ENCODE measurements at regions not wholly inside any gene's neighbourhood (a gene's known extent, or its start where the extent isn't known, plus 50 kb on each side); places are given as distances from the start of the nearest gene placed in this dataset.

- H3K27me3 ChIP-seq, result peaks cover 0 to 49% (median 26%) of the 10 kb centered on the region in 9 donors
- H3K36me3 ChIP-seq, result no peaks in the 10 kb centered on the region
- H3K9me3 ChIP-seq, result peaks cover 0 to 16% (median 0%) of the 10 kb centered on the region in 12 donors
- intact Hi-C loops (cut with DNase I), result no loop called here
- H3K27ac ChIP-seq, result no peak overlapping the region
- DNase-seq (no peak), ATAC-seq (no peak)
- no peaks in the 10 kb centered on the region for H3K4me1 ChIP-seq
- H3K4me3 ChIP-seq, result no peak overlapping the region
- TF ChIP-seq, protein P1, sequence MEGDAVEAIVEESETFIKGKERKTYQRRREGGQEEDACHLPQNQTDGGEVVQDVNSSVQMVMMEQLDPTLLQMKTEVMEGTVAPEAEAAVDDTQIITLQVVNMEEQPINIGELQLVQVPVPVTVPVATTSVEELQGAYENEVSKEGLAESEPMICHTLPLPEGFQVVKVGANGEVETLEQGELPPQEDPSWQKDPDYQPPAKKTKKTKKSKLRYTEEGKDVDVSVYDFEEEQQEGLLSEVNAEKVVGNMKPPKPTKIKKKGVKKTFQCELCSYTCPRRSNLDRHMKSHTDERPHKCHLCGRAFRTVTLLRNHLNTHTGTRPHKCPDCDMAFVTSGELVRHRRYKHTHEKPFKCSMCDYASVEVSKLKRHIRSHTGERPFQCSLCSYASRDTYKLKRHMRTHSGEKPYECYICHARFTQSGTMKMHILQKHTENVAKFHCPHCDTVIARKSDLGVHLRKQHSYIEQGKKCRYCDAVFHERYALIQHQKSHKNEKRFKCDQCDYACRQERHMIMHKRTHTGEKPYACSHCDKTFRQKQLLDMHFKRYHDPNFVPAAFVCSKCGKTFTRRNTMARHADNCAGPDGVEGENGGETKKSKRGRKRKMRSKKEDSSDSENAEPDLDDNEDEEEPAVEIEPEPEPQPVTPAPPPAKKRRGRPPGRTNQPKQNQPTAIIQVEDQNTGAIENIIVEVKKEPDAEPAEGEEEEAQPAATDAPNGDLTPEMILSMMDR (IDR thresholded peaks at IDR 0.05), result no peak
- TF ChIP-seq POLR2A (IDR thresholded peaks at IDR 0.05), result no peak
- 85 to 93% (median 89%) methylated on average over 5 of the region's 5 CpGs for WGBS, 4 donors
Measured at GRCh38 chr22:45069925-45070324, 60.1 kb upstream of the PHF21B start.

DNA sequence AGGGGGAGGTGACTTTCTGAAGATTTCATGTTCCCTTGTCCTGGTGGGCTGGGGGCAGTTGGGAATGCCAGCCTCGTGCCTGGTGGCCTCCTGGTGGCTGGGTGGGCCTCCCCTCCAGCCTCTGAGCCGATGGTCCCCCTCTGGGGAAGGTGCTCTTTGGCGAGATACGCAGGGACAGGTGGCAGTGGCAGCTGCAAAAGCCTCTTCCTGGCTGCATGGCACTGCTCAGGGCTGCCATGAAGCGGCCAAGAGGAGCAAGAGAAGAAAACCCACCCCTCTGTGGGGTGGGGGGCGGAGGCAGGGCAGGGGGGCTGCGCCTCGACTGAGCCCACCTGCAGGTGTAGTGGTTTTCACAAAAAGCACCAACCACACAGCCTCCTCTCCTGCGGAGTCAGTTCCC is 61.8 kb upstream of the PHF21B start:
- DNase-seq (no peak), ATAC-seq (no peak)
- WGBS, 4 donors, result 31 to 60% (median 53%) methylated on average over 3 to 9 of the region's 9 CpGs
- peaks cover 0 to 66% (median 26%) of the 10 kb centered on the region in 9 donors for H3K27me3 ChIP-seq
- H3K9me3 ChIP-seq, result peaks cover 0 to 16% (median 0%) of the 10 kb centered on the region in 12 donors
- H3K4me1 ChIP-seq, result no peaks in the 10 kb centered on the region
- no peaks in the 10 kb centered on the region for H3K36me3 ChIP-seq
- no peak overlapping the region for H3K27ac ChIP-seq
- TF ChIP-seq POLR2A (IDR thresholded peaks at IDR 0.05), result no peak
- TF ChIP-seq, protein P1 (IDR thresholded peaks at IDR 0.05), result no peak
- no peak overlapping the region for H3K4me3 ChIP-seq
- intact Hi-C loops (cut with DNase I), result no loop called here

GRCh38 chr22:45072322-45072903 is 62.6 kb upstream of the PHF21B start:
- Histone ChIP-seq H3K27me3 (peaks cover 0 to 74% (median 27%) of the 10 kb centered on the region in 9 donors), H3K27ac (no peak overlapping the region), H3K4me1 (no peaks in the 10 kb centered on the region), H3K36me3 (no peaks in the 10 kb centered on the region), H3K4me3 (no peak overlapping the region), H3K9me3 (peaks cover 0 to 16% (median 0%) of the 10 kb centered on the region in 12 donors)
- DNase-seq, result no peak
- 27 to 31% (median 27%) methylated on average over 17 of the region's 17 CpGs for WGBS, 4 donors
- no peak for ATAC-seq
- TF ChIP-seq POLR2A (IDR thresholded peaks at IDR 0.05), result no peak
- TF ChIP-seq, protein P1 (IDR thresholded peaks at IDR 0.05), result no peak
- intact Hi-C loops (cut with DNase I), result no loop called here

DNA sequence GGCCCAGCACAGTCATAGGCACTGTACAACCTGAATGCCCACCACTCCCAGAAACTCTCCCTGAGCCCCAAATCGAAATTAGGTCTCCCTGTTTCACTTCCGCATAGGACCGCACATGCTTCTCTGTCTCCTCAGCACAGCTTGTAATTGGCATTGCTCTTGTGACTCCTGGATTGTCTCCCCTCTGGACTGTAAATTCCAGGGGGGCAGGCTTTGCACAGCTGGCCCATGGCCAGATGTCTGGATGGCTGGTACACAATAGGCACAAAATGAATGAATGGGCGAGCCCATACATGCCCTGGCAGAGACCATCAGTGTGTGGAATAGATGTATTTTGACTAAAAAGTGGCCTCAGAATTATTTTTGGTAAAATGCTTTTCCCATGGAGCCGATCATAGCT is 63.3 kb upstream of the PHF21B start:
- H3K9me3 ChIP-seq, result peaks cover 0 to 12% (median 0%) of the 10 kb centered on the region in 12 donors
- ATAC-seq (no peak), DNase-seq (no peak)
- 77 to 88% (median 80%) methylated on average over 5 of the region's 5 CpGs for WGBS, 4 donors
- no peak overlapping the region for H3K4me3 ChIP-seq
- no peak overlapping the region for H3K27ac ChIP-seq
- intact Hi-C loops (cut with DNase I), result no loop called here
- peaks cover 0 to 78% (median 27%) of the 10 kb centered on the region in 9 donors for H3K27me3 ChIP-seq
- no peaks in the 10 kb centered on the region for H3K36me3 ChIP-seq
- no peaks in the 10 kb centered on the region for H3K4me1 ChIP-seq
- no peak for TF ChIP-seq POLR2A (IDR thresholded peaks at IDR 0.05)
- TF ChIP-seq, protein P1 (IDR thresholded peaks at IDR 0.05), result no peak

All from heart left ventricle (tissue), 16 donors.